WTC11 (cell line): ENCODE measurements at regions not wholly inside any gene's neighbourhood (a gene's known extent, or its start where the extent isn't known, plus 50 kb on each side); places are given as distances from the start of the nearest gene placed in this dataset.

Experiments
- ATAC-seq: fragments of 200-7000 bp; cut with Tn5 transposase; 2 replicates; pipeline ENCODE4 v1.10.0; 2021; ENCODE audit warnings: mild to moderate bottlenecking, moderate library complexity
- CTCF ChIA-PET: fragments of 300-600 bp; sonication (Branson Sonifier 250); formaldehyde crosslinking; loops from one replicate; lab custom pipeline; 2021; ENCODE audit warnings: antibody characterized with exemption; lab: Charles Lee
- POLR2A ChIA-PET: fragments of 350-600 bp; sonication (Branson Sonifier 250); formaldehyde crosslinking; loops from one replicate; lab custom pipeline; 2021; ENCODE audit warnings: antibody characterized with exemption; lab: Charles Lee
- DNase-seq: peaks from one replicate; pipeline ENCODE4 v3.0.0; 2021; ENCODE audit warnings: low spot score
- H3K27ac Mint-ChIP-seq: 2 replicates; pipeline ENCODE4 v1.8.0; 2021; ENCODE audit warnings: mixed read lengths
- H3K27me3 Mint-ChIP-seq: 2 replicates; pipeline ENCODE4 v1.8.0; 2021; ENCODE audit warnings: low read depth, mild to moderate bottlenecking, moderate library complexity, mixed read lengths
- H3K36me3 Mint-ChIP-seq: 2 replicates; pipeline ENCODE4 v1.8.0; 2021; ENCODE audit warnings: mixed read lengths
- H3K4me1 Mint-ChIP-seq: 2 replicates; pipeline ENCODE4 v1.8.0; 2022; ENCODE audit warnings: mixed read lengths
- H3K4me3 Mint-ChIP-seq: 2 replicates; pipeline ENCODE4 v1.8.0; 2021; ENCODE audit warnings: mild to moderate bottlenecking, moderate library complexity, mixed read lengths
- H3K9me3 Mint-ChIP-seq: 2 replicates; pipeline ENCODE4 v1.8.0; 2021; ENCODE audit warnings: mixed read lengths
- ATF3 ChIP-seq: sonication (generic); formaldehyde crosslinking; conservative IDR thresholded peaks from 2 replicates; pipeline ENCODE4 v1.8.1; 2022; ENCODE audit warnings: mild to moderate bottlenecking, missing genetic modification reagents
- CBFB ChIP-seq: sonication (generic); formaldehyde crosslinking; IDR thresholded peaks from 2 replicates; pipeline ENCODE4 v1.8.1; 2022; ENCODE audit warnings: mild to moderate bottlenecking, low read depth, missing genetic modification reagents
- CTCF ChIP-seq: fragments of 200-600 bp; IDR thresholded peaks from 2 replicates; pipeline ENCODE4 v1.8.0; 2022; ENCODE audit warnings: antibody characterized with exemption
- E2F5 ChIP-seq: sonication (generic); formaldehyde crosslinking; IDR thresholded peaks from 2 replicates; pipeline ENCODE4 v1.8.1; 2022; ENCODE audit warnings: mild to moderate bottlenecking, moderate library complexity, missing genetic modification reagents
- FOXK1 ChIP-seq: sonication (generic); formaldehyde crosslinking; IDR thresholded peaks from 2 replicates; pipeline ENCODE4 v1.8.0; 2022; ENCODE audit warnings: mild to moderate bottlenecking, moderate library complexity, missing genetic modification reagents
- MXD4 ChIP-seq: fragments of 250-450 bp; sonication (Bioruptor Pico); IDR thresholded peaks from 2 replicates; pipeline ENCODE4 v1.8.0; 2021; ENCODE audit warnings: mild to moderate bottlenecking, moderate library complexity, borderline replicate concordance
- MYBL2 ChIP-seq: sonication (generic); formaldehyde crosslinking; IDR thresholded peaks from 2 replicates; pipeline ENCODE4 v1.8.1; 2023; ENCODE audit warnings: mild to moderate bottlenecking, moderate library complexity, missing genetic modification reagents
- NFE2L1 ChIP-seq: sonication (generic); formaldehyde crosslinking; IDR thresholded peaks from 2 replicates; pipeline ENCODE4 v1.8.1; 2023; ENCODE audit warnings: missing genetic modification reagents
- PRDM15 ChIP-seq: sonication (generic); formaldehyde crosslinking; IDR thresholded peaks from 2 replicates; pipeline ENCODE4 v1.8.0; 2022; ENCODE audit warnings: missing genetic modification reagents
- USF1 ChIP-seq: sonication (generic); formaldehyde crosslinking; IDR thresholded peaks from 2 replicates; pipeline ENCODE4 v1.8.0; 2022; ENCODE audit warnings: mild to moderate bottlenecking, missing genetic modification reagents
- ZNF121 ChIP-seq: sonication (generic); formaldehyde crosslinking; IDR thresholded peaks from 2 replicates; pipeline ENCODE4 v1.8.0; 2023; ENCODE audit warnings: missing genetic modification reagents
- ZNF138 ChIP-seq: sonication (generic); formaldehyde crosslinking; conservative IDR thresholded peaks from 2 replicates; pipeline ENCODE4 v1.8.1; 2022; ENCODE audit warnings: mild to moderate bottlenecking, moderate library complexity, missing genetic modification reagents
- ZNF416 ChIP-seq: fragments of 250-450 bp; sonication (Bioruptor Pico); IDR thresholded peaks from 2 replicates; pipeline ENCODE4 v1.9.0; 2021; ENCODE audit warnings: mild to moderate bottlenecking, inconsistent platforms
- TF ChIP-seq, protein P1 (sequence below): sonication (generic); formaldehyde crosslinking; IDR thresholded peaks from 2 replicates; pipeline ENCODE4 v1.8.1; 2022; ENCODE audit warnings: low read depth, missing genetic modification reagents, borderline replicate concordance
- TF ChIP-seq, protein P2 (sequence below): sonication (generic); formaldehyde crosslinking; IDR thresholded peaks from 2 replicates; pipeline ENCODE4 v1.8.0; 2023; ENCODE audit warnings: mild to moderate bottlenecking, missing genetic modification reagents

GRCh38 chr5:144092508-144092907 lies 78.0 kb downstream of the YIPF5 start:
- Mint-ChIP-seq H3K36me3 (0 out of 2 replicates have a peak, but pooled peaks cover 3% of the 10 kb centered on the region), H3K4me3 (no peak overlapping the region)
- TF ChIP-seq PRDM15 (CRISPR knock-in tag), result no peak
- no peak for TF ChIP-seq ATF3
- TF ChIP-seq ZNF416 (CRISPR knock-in tag), result no peak
- TF ChIP-seq CBFB (CRISPR knock-in tag), result no peak
- no peak for TF ChIP-seq ZNF138 (CRISPR knock-in tag)
- no peak for TF ChIP-seq E2F5
- TF ChIP-seq, protein P1, sequence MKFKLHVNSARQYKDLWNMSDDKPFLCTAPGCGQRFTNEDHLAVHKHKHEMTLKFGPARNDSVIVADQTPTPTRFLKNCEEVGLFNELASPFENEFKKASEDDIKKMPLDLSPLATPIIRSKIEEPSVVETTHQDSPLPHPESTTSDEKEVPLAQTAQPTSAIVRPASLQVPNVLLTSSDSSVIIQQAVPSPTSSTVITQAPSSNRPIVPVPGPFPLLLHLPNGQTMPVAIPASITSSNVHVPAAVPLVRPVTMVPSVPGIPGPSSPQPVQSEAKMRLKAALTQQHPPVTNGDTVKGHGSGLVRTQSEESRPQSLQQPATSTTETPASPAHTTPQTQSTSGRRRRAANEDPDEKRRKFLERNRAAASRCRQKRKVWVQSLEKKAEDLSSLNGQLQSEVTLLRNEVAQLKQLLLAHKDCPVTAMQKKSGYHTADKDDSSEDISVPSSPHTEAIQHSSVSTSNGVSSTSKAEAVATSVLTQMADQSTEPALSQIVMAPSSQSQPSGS, result no peak
- TF ChIP-seq USF1 (CRISPR knock-in tag), result no peak
- TF ChIP-seq CTCF, result no peak
- no peak for TF ChIP-seq MXD4 (CRISPR knock-in tag)
- TF ChIP-seq MYBL2, result no peak
- TF ChIP-seq FOXK1 (CRISPR knock-in tag), result no peak
- TF ChIP-seq ZNF121, result no peak
- TF ChIP-seq NFE2L1 (CRISPR knock-in tag), result no peak
- TF ChIP-seq, protein P2, sequence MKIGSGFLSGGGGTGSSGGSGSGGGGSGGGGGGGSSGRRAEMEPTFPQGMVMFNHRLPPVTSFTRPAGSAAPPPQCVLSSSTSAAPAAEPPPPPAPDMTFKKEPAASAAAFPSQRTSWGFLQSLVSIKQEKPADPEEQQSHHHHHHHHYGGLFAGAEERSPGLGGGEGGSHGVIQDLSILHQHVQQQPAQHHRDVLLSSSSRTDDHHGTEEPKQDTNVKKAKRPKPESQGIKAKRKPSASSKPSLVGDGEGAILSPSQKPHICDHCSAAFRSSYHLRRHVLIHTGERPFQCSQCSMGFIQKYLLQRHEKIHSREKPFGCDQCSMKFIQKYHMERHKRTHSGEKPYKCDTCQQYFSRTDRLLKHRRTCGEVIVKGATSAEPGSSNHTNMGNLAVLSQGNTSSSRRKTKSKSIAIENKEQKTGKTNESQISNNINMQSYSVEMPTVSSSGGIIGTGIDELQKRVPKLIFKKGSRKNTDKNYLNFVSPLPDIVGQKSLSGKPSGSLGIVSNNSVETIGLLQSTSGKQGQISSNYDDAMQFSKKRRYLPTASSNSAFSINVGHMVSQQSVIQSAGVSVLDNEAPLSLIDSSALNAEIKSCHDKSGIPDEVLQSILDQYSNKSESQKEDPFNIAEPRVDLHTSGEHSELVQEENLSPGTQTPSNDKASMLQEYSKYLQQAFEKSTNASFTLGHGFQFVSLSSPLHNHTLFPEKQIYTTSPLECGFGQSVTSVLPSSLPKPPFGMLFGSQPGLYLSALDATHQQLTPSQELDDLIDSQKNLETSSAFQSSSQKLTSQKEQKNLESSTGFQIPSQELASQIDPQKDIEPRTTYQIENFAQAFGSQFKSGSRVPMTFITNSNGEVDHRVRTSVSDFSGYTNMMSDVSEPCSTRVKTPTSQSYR, result no peak
- TF ChIP-seq, all 79 proteins: peak for 0
- Mint-ChIP-seq H3K27me3 (peaks cover 75% of the 10 kb centered on the region), H3K4me1 (peaks cover 21% of the 10 kb centered on the region), H3K9me3 (peaks cover 8% of the 10 kb centered on the region), H3K27ac (no peak overlapping the region)
- DNase-seq, result no peak
- ChIA-PET CTCF (interaction anchor here (0.9 kb wide), 1 partner anchor 50 kb away, joined by 4 read pairs; no protein-coding TSS in a partner anchor), POLR2A (no interaction called here)
- ATAC-seq, result no peak
